Tongue (tissue), 1 donor: ENCODE measurements at regions not wholly inside any gene's neighbourhood (a gene's known extent, or its start where the extent isn't known, plus 50 kb on each side); places are given as distances from the start of the nearest gene placed in this dataset.
"Not testable (repeated sequence)": the region's sequence is repeated elsewhere in the genome, so short reads cannot be mapped to it uniquely, and the experiment has no call there.

Experiments used
- DNase-seq: peaks from one replicate; pipeline ENCODE4 v3.0.0-alpha.2; 2015

GRCh38 chrX:109880629-109881028 lies 122.3 kb upstream of the TMEM164 start:
- DNase-seq: no peak

GRCh38 chrX:109886122-109886761 lies 116.7 kb upstream of the TMEM164 start:
- DNase-seq: peak; percentile 37

GRCh38 chrX:109889289-109890006 lies 113.5 kb upstream of the TMEM164 start:
- no peak for DNase-seq

GRCh38 chrX:109890300-109890699 lies 112.6 kb upstream of the TMEM164 start:
- no peak for DNase-seq

GRCh38 chrX:109890910-109891502 lies 111.9 kb upstream of the TMEM164 start:
- peak; percentile 60 for DNase-seq

GRCh38 chrX:109896024-109896423 lies 106.9 kb upstream of the TMEM164 start:
- DNase-seq: not testable (repeated sequence)

- DNase-seq: no peak
Observed at GRCh38 chrX:109902665-109903064, 100.2 kb upstream of the TMEM164 start.

GRCh38 chrX:109911046-109911445 lies 91.9 kb upstream of the TMEM164 start:
- DNase-seq: peak; percentile 20

- not testable (repeated sequence) for DNase-seq
Observed at GRCh38 chrX:109912993-109913392, 89.9 kb upstream of the TMEM164 start.

- no peak for DNase-seq
Observed at GRCh38 chrX:109914114-109914849, 88.6 kb upstream of the TMEM164 start.

- no peak for DNase-seq
Observed at GRCh38 chrX:109918753-109919152, 84.2 kb upstream of the TMEM164 start.

GRCh38 chrX:109920325-109920724 lies 82.6 kb upstream of the TMEM164 start:
- no peak for DNase-seq

- DNase-seq: no peak
Observed at GRCh38 chrX:109920868-109921267, 82.0 kb upstream of the TMEM164 start.

- DNase-seq: no peak
Observed at GRCh38 chrX:109922190-109922589, 80.7 kb upstream of the TMEM164 start.

GRCh38 chrX:109925003-109925402 lies 77.9 kb upstream of the TMEM164 start:
- not testable (repeated sequence) for DNase-seq

- DNase-seq: no peak
Observed at GRCh38 chrX:109925656-109926055, 77.3 kb upstream of the TMEM164 start.

- DNase-seq: no peak
Observed at GRCh38 chrX:109926118-109926517, 76.8 kb upstream of the TMEM164 start.

GRCh38 chrX:109926743-109927662 lies 75.9 kb upstream of the TMEM164 start:
- no peak for DNase-seq

- peak; percentile 14 for DNase-seq
Observed at GRCh38 chrX:109927663-109928273, 75.1 kb upstream of the TMEM164 start.

GRCh38 chrX:109928596-109929335 lies 74.1 kb upstream of the TMEM164 start:
- no peak for DNase-seq

GRCh38 chrX:109931677-109932076 lies 71.2 kb upstream of the TMEM164 start:
- no peak for DNase-seq
